ENCODE measurements at regions not wholly inside any gene's neighbourhood (a gene's known extent, or its start where the extent isn't known, plus 50 kb on each side); places are given as distances from the start of the nearest gene placed in this dataset.

GRCh38 chr11:42571878-42572610 is 739.8 kb upstream of the API5 start:
- no peak for DNase-seq (ENCODE audit: low spot score)
- no peak for FAIRE-seq

- DNase-seq (ENCODE audit: low spot score) (no peak), FAIRE-seq (no peak)
These were observed 735.5 kb upstream of the API5 start for GRCh38 chr11:42576318-42576717.

GRCh38 chr11:42589286-42589685 is 722.5 kb upstream of the API5 start:
- FAIRE-seq = no peak

GRCh38 chr11:42591841-42592240 is 720.0 kb upstream of the API5 start:
- DNase-seq (ENCODE audit: low spot score) (no peak), FAIRE-seq (no peak)

More at GRCh38 chr11:42589286-42589685, 722.5 kb upstream of the API5 start:
- DNase-seq (ENCODE audit: low spot score) = no peak

- DNase-seq (ENCODE audit: low spot score) = no peak
These were observed 718.4 kb upstream of the API5 start for GRCh38 chr11:42593441-42593840.

GRCh38 chr11:42595876-42596275 is 715.9 kb upstream of the API5 start:
- no peak for FAIRE-seq
- DNase-seq (ENCODE audit: low spot score) = no peak

More at GRCh38 chr11:42593441-42593840, 718.4 kb upstream of the API5 start:
- FAIRE-seq = no peak

GRCh38 chr11:42596576-42597145 is 715.1 kb upstream of the API5 start:
- no peak for FAIRE-seq
- no peak for DNase-seq (ENCODE audit: low spot score)

GRCh38 chr11:42598341-42598740 is 713.5 kb upstream of the API5 start:
- no peak for DNase-seq (ENCODE audit: low spot score)
- FAIRE-seq = no peak

- no peak for FAIRE-seq
These were observed 691.0 kb upstream of the API5 start for GRCh38 chr11:42620796-42621195.

GRCh38 chr11:42625757-42626665 is 685.8 kb upstream of the API5 start:
- DNase-seq (ENCODE audit: low spot score) (no peak), FAIRE-seq (no peak)

More at GRCh38 chr11:42620796-42621195, 691.0 kb upstream of the API5 start:
- DNase-seq (ENCODE audit: low spot score) = no peak

- no peak for FAIRE-seq
- peak; percentile 6 for DNase-seq (ENCODE audit: low spot score)
These were observed 680.5 kb upstream of the API5 start for GRCh38 chr11:42631220-42631843.

GRCh38 chr11:42646959-42647358 is 664.8 kb upstream of the API5 start:
- FAIRE-seq (no peak), DNase-seq (ENCODE audit: low spot score) (no peak)

- DNase-seq (ENCODE audit: low spot score) (no peak), FAIRE-seq (no peak)
These were observed 663.8 kb upstream of the API5 start for GRCh38 chr11:42647993-42648392.

- FAIRE-seq (no peak), DNase-seq (ENCODE audit: low spot score) (no peak)
These were observed 660.2 kb upstream of the API5 start for GRCh38 chr11:42651621-42652020.

- DNase-seq (ENCODE audit: low spot score) (no peak), FAIRE-seq (no peak)
These were observed 654.6 kb upstream of the API5 start for GRCh38 chr11:42657169-42657568.

- FAIRE-seq (no peak), DNase-seq (ENCODE audit: low spot score) (no peak)
These were observed 649.9 kb upstream of the API5 start for GRCh38 chr11:42661942-42662341.

- FAIRE-seq = no peak
- no peak for DNase-seq (ENCODE audit: low spot score)
These were observed 642.4 kb upstream of the API5 start for GRCh38 chr11:42669248-42669976.

- DNase-seq (ENCODE audit: low spot score) (no peak), FAIRE-seq (no peak)
These were observed 637.4 kb upstream of the API5 start for GRCh38 chr11:42674436-42674835.

- DNase-seq (ENCODE audit: low spot score) = no peak
- FAIRE-seq = no peak
These were observed 604.3 kb upstream of the API5 start for GRCh38 chr11:42707541-42707940.

GRCh38 chr11:42709216-42709615 is 602.6 kb upstream of the API5 start:
- FAIRE-seq (no peak), DNase-seq (ENCODE audit: low spot score) (no peak)

- no peak for FAIRE-seq
- DNase-seq (ENCODE audit: low spot score) = no peak
These were observed 598.5 kb upstream of the API5 start for GRCh38 chr11:42713279-42713678.
